ENCODE measurements at regions not wholly inside any gene's neighbourhood (a gene's known extent, or its start where the extent isn't known, plus 50 kb on each side); places are given as distances from the start of the nearest gene placed in this dataset.
A peak's percentile ranks its signal among the peaks of the same experiment; 100 is the strongest.
"Not testable (repeated sequence)": the region's sequence is repeated elsewhere in the genome, so short reads cannot be mapped to it uniquely, and the experiment has no call there.

DNA sequence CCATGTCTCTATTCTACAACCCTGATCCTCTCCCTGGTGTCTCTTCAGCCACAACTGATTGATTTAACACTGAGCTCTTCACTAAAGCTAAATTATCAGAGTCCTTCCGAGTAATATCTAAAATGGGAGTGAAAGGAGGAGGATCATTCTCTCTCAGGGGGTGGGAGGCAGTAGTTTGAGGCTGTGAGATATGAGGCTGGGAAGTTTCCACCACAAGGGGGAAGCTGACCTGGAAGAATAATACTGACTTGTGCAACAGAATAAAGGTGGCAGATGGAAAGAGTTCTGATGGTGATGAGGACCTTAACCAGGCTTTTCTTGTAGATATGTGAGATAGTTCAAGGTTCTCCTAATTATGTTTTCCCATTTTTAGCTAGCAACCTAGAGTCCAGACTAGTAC lies 241.6 kb upstream of the VKORC1L1 start:
- not testable (repeated sequence) for DNase-seq

DNA sequence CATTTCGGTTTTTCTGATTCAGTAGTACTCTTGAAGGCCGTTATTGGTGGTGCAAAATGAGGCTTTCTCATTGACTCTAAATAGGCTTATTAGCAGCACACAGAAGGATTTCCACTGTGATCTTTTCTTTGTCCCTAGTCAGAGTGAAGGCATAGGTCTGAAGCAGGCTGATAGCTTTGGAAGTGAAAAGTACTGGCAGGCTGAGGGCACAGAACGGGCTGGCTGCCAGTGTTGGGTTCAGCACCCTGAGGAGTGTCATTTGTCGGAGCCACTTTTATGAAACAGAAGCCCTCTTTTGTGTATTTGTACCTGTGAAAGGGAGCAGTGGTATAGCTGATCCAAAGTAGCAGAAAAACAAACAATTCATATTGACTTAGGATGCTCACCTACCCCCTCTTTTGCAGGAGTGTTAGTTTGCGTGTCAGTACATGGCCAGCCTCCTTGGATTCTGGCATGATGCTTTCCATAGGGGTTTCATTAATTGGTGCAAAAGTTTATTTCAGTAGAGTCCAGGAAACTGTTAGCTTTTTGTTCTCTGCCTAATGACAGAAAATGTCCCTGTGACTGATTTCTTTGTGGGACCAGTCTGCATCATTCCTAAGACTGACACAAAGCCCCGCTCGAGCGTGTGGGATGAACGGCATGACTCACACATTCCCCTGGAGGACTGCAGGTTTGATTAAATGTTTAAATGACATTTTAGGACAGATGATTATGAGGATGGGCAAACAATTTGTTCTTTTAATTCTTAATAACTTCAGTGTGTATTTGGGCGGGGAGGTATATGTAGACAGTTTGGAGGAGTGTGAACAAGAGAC lies 239.1 kb upstream of the VKORC1L1 start:
- DNase-seq = not testable (repeated sequence)

DNA sequence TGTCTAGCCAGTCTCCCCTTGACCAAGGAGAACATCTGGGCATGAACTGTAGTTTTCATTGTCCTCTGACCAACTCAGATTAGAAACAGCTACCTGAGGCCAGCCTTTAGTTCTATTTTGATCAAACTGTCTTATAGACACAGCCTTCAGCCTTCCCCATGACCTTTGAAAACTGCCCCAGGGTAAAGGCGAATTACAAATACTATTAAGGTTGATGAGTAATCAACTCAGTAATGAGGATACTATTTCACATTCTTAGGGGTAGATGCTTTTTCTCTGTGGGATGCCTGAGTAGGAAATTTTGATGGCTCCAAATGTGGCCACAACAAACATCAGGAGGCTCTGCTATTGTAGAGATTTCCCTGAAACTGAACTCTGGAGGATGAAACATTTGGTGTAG lies 234.0 kb upstream of the VKORC1L1 start:
- not testable (repeated sequence) for DNase-seq

DNA sequence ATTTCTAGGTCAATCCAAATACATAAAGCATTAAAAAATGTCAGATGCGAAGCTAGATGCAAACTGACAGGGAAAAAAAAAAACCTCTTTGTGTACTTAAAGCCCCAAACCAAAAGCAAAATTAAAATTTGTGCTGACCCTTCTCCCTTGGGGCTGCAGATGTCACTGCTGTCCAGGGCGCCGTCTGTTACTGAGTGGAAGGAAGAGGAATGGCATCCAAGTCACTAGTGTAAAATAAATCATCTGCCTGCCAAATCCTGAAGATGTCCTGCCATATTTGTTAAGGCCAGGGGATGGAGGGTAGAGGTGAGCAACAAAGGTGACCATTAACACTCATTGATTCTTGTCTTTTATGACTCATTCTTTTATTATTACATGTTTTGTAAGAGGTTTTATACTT lies 233.2 kb upstream of the VKORC1L1 start:
- DNase-seq = not testable (repeated sequence)

DNA sequence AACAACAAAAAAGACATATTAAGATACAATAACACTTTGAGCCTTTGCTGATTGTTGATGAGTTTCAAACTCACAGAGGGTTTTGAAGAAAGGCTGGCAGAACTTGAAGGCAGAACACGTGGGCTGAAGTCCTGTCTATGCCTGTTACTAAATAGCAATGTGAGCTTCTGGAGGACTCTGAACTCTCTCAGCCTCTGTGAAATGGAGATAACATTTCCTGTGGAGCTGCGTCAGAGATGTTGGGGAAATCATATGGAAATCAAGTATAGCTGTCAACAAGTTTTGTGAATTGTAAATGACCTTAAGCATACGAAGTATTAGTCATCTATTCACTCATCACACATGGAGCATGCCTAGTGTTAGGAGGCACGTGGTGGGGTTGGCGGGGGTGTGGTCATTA lies 229.4 kb upstream of the VKORC1L1 start:
- DNase-seq = not testable (repeated sequence)

DNA sequence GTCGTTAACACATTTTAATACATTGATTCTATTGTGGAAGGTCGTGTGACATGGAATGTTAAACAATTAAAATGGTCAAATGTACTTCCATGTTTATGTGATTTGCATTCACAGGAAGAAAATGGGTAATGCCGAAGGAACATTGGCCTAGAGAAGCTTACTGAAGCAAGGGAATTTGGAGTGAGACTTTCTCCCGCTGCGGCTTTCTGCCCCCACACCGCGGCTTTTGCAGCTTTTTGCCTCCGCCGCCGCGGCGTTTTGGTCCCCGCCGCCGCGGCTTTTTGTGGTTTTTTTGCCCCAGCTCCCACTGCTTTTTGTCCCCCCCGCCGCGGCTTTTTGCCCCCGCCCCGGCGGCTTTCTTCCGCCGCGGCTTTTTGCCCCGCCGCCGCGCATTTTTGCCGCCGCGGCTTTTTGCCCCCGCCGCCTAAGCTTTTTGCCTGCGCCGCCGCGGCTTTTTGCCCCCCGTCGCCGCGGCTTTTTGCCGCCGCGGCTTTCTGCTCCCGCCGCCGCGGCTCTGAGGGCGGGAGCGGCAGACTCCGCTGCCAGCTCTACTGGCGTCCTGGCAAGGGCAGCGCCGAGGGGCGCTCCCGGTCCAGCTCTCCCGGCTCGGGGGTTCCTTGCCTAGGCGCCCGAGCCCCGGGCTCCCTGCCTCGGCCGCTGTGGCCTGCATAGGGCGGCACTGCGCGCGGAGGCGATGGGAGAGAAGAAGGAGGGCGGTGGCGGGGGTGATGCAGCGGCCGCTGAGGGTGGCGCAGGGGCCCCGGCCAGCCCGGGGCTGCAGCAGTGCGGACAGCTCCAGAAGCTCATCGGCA lies 225.5 kb upstream of the VKORC1L1 start:
- not testable (repeated sequence) for DNase-seq

DNA sequence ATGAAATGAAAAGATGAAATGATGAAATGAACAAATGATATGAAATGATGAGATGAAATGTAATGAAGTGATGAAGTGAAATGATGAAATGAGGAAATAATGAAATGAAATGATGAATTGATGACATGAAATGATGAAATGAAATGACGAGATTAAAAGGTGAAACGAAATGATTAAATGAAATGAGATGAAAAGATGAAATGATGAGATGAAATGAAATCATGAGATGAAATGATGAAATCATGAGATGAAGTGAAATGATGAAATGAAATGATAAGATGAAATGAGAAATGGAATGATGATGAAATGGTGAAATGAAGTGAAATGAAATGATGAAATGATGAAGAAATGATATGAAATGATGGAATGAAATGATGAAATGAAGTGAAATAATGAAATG lies 221.7 kb upstream of the VKORC1L1 start:
- not testable (repeated sequence) for DNase-seq

DNA sequence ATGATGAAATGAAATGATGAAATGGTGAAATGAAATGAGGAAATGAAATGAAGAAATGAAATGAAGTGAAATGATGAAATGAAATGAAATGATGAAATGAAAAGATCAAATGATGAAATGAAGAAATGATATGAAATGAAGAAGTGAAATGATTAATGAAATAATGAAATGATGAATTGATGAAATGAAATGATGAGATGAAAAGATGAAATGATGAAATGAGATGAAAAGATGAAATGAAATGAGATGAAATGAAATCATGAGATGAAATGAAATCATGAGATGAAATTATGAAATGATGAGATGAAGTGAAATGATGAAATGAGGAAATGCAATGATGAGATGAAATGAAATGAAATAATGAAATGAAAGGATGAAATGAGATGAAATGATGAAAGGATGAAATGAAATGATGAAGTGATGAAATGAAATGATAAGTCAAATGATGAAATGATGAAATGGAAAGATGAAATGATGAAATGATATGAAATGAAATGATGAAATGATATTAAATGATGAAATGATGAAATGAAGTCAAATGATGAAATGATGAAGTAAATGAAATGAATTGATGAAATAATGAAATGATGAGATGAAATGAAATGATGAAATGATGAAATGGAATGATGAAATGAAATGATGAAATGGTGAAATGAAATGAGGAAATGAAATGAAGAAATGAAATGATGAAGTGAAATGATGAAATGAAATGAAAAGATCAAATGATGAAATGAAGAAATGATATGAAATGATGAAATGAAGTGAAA lies 220.9 kb upstream of the VKORC1L1 start:
- not testable (repeated sequence) for DNase-seq

DNA sequence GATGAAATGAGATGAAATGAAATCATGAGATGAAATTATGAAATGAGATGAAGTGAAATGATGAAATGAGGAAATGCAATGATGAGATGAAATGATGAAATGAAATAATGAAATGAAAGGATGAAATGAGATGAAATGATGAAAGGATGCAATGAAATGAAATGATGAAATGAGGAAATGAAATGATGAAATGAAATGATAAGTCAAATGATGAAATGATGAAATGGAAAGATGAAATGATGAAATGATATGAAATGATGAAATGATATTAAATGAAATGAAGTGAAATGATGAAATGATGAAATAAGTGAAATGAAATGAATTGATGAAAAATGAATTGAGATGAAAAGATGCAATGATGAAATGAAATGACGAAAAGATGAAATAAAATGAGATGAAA lies 220.2 kb upstream of the VKORC1L1 start:
- DNase-seq = not testable (repeated sequence)

DNA sequence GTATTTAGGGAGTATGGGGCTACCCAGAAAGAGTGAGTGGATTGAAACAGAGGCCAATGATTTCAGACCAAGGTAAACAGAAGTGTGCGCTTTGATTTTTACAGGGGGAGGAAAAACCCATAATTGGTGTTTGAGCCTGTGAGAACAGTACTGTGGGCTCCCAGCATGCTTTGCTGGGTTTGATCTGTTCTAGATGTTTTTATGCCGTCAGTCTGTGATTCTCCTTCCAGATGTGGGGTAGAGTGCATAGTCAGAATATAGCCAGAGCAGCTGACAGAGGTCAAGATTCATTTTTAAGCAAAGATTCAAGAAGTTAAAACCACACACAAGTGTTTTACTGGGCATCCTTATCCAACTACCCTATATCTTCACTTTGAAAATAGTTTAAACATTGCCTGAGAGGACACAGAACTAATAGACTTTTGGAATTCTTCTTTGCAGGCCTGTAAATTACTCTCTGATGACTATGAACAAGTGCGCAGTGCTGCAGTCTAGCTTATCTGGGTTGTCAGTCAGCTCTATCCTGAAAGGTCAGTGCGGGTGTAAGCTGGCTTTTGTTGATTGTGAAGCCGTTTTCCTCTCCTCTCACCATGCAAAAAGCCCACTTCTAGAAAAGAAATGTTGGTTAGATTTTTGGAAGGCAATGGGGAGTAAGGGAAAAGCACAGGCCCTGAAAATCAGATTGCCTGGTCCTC lies 216.2 kb upstream of the VKORC1L1 start:
- DNase-seq = not testable (repeated sequence)

DNA sequence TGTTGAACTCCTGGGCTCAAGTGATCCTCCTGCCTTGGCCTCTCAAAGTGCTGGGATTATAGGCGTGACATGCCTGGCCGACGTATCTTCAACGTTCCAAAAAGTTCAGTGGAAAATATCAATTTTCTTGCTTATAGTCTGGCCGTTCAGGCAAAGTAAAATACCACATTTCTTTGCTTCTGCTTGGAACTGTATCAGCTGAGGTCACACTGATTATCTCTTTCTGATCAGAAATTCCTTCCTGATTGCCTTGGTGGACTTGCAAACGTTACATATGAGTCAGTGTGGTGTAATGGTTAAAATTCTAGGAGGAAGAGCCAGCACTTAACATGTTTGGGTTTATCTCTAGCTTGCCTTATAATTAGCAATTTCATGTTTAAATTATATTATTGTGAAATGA lies 189.5 kb upstream of the VKORC1L1 start:
- not testable (repeated sequence) for DNase-seq

DNA sequence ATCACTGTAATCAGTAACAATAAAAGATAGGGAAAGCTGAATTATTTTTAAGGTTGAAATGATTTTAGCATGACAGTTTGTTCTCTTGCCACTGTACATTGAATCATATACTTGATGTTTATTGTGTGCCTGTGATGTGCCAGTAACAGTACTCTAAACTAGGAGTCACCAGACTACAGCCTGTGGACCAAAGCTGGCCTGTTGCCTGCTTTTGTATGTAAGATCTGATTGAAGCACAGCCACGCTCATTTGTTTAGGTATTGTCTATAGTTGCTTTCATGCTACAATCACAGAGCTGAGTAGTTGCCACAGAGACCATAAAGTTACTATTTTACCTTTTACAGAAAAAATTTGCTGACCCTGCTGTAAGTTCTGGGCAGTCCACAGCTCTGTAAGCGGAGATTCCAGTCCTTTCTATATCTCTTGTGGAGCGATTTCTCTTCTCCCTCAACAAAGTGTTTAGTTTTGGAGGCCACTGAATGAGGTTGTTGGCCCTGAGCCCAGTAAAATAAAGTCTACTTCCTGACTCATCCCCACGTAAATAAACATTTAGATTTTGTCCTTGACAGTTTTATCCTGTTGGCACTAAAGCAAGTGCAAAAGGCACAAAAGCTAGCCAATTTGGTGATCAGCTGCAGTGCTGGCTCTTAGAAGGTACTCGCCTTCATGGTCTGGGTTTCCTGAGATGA lies 173.7 kb upstream of the VKORC1L1 start:
- not testable (repeated sequence) for DNase-seq

DNA sequence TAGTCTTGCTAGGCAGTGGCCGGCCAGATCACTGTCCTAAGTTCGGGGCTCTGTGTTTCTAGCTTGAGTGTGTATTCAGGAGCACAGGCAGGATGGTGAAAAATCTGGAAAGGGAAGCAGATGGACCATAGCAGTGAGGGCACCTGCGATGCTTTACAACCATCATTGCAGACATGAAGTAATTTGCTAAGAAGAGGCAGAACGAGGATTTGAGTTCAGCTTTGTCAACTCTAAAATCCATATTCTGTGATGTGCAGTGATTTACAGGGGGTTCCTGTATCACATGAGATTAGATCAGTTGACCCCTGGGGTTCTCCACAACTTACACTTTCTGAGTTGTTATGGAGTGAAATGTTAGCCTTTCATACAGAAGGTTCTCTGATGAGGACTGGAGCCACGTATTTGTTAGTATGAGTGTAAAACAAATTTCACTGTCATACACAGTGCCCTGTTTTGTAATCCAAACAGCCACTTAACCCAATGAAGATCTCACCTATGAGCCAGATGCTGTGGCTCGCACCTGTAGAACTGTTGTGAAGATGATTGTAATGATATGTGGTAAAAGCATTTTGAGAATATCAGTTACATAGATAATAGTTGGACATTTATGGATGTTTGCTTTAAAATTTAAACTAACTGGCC lies 173.0 kb upstream of the VKORC1L1 start:
- not testable (repeated sequence) for DNase-seq

DNA sequence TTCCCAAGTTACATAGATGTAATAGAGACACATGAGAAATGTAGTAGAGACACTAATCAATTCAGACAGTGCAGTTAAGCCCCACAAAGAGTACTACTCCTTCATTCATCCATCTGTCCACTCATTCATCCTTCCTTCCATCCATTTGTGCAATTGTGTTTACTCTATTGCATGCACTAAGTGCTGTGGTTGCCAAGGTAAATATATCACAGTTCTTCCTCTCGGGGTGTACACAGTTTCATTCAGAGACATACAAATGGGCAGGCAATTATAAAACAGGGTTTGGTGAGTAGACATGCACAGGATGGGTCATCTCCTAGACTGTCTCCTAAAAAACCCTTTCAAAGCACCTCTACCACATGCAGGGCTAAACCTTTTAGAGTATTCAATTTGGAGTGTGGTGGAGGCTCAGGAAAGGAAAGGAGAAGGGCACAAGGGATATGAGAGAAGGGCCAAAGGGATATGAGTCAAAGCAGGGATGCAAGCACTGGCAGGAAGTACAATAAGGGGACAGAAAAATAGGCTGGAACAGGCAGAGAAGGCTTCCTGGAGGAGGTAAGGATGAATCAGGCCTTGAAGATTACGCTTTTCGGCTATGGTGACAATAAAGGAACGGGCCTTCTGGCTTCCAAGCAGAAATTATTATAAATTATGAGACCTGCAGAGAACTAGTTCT lies 153.6 kb upstream of the VKORC1L1 start:
- not testable (repeated sequence) for DNase-seq

DNA sequence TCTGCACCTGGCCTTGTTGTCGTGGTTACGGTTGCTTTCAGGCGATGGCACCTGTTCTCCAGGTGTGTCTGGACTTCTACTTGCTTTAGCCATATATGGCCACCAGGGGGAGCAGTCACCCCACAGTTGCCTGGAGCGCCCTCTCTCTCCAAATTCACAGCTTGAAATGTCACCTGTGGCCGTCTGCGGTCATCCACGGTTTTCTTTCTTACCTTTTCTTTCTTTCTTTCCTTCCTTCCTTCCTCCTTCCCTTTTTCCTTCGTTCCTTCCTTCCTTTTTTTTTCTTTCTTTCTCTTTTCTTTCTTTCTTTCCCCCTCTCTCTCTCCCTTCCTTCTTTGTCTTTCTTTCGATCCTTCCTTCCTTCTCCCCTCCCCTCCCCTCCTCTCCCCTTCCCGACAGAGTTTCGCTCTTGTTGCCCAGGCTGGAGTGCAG lies 150.5 kb upstream of the VKORC1L1 start:
- DNase-seq = peak; percentile 69

DNA sequence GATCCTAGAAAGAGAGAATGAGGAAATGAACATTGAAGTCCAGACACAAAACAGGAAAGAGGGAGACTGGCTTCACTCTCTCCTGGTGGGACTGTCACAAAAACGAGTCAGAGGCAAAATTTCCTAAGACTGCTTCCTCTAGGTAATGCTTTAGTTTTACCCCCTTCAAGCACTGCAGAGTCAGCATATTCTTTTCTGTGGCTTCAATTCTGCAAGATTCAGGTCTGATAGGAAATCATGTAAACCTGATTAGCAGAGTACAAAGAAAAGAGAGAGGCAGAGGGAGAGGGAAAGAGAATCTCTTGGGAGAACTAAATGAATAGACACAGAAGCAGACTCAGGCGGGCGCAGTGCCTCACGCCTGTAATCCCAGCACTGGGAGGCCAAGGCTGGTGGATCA lies 145.7 kb upstream of the VKORC1L1 start:
- not testable (repeated sequence) for DNase-seq

DNA sequence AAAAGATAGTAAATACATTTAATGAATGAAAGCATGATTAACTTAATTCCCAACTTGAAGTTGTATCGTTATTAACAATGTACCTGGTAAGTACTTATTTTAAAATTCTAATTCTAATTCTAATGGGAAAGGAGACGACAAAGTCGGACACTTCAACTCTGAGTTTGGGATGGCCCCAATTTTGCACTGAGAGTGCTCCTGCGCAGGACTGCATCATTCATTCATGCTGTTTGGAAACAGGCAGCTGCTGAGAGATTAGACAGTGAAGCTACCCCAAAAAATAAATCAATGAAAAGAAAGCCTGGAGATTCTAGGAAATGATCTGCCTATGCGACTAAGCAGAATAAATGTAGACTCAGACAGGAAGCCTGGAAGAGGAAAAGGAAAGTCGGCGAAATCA lies 141.7 kb upstream of the VKORC1L1 start:
- DNase-seq = no peak

DNA sequence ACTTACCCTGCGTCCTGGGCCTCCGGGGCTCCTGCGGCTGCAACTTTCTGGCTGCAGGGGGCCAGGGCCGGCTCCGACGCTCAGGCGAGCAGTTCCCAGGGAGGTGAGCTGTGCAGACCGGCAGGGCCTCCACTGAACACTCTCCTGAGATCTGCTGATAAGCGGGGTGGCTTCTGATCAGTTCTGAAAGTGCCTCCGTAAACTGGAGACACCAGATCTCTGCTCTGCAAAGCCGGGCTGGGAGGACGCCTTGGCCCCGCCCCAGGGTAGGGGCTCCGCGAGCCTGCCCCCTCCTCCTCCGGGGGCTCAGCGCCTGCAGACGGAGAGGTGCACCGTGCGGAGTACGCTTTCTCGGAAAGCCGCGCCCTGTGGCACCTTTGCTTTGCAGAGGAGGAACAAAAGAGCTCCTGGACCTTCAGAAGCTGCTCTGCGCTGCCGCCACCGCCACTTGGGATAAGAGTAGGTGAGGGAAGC lies 141.3 kb upstream of the VKORC1L1 start:
- no peak for DNase-seq

DNA sequence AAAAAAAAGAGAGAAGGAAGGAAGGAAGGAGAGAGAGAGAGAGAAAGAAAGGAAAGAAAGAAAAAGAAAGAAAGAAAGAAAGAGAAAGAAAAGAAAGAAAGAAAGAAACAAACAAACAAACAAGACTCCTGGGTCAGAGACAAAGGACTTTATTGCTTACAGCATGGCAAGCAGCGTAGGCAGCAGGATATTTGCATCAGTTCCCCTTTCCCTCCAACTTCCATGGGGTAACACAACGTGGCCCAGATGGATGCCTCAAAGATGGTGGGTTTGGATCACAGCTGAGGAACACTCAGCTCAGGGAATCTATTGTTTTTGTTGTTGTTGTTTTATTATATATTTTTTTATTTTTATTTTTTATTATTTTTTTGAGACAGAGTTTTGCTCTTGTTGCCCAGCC lies 128.5 kb upstream of the VKORC1L1 start:
- no peak for DNase-seq

DNA sequence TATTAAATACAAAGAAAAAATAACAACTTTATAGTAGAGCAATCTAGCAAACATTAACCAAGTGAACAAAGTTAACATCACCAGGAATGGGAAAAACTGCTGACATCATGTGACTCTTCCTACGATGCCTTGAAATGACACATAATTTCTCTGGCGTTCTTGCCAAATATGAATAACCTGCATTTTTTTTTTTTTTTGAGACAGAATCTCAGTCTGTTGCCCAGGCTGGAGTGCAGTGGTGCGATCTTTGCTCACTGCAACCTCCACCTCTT lies 126.5 kb upstream of the VKORC1L1 start:
- DNase-seq = no peak

DNA sequence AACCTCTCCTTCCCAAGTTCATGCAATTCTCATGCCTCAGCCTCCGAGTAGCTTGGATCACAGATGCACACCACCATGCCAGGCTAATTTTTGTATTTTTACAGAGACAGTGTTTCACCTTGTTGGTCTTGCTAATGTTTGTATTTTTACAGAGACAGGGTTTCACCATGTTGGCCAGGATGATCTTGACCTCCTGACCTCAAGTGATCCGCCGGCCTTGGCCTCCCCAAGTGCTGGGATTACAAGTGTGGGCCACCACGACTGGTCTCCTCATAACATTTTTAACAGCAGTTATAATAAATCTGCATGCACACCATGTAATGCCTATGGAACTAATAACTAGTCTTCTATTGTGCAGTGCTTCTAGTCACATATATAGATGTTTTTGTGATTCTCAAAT lies 123.8 kb upstream of the VKORC1L1 start:
- no peak for DNase-seq

Data from NCI-H2171 treated with DMSO at 0.1 percent for 48 hours (cell line).